ENCODE measurements at regions not wholly inside any gene's neighbourhood (a gene's known extent, or its start where the extent isn't known, plus 50 kb on each side); places are given as distances from the start of the nearest gene placed in this dataset.
A peak's percentile ranks its signal among the peaks of the same experiment; 100 is the strongest.
"Not testable (repeated sequence)": the region's sequence is repeated elsewhere in the genome, so short reads cannot be mapped to it uniquely, and the experiment has no call there.

GRCh38 chr6:166235666-166236292 is 68.1 kb upstream of the TBXT start:
- Mint-ChIP-seq H3K4me1 (peaks cover 31% of the 10 kb centered on the region), H3K9me3 (ENCODE audit: low read depth) (no peaks in the 10 kb centered on the region), H3K4me3 (no peak overlapping the region), H3K27ac (peak overlapping the region; percentile 41), H3K36me3 (no peaks in the 10 kb centered on the region), H3K27me3 (peaks cover 68% of the 10 kb centered on the region)
- CTCF ChIA-PET = interaction anchor here (0.6 to 1.4 kb wide), 10 partner anchors 9 to 153 kb away, joined by 3 to 12 read pairs (median 3); no protein-coding TSS in a partner anchor
- ATAC-seq (peak; percentile 11), DNase-seq (no peak)

GRCh38 chr6:166231181-166231580 is 63.5 kb upstream of the TBXT start:
- Mint-ChIP-seq H3K27me3 (peaks cover 61% of the 10 kb centered on the region), H3K4me1 (peaks cover 41% of the 10 kb centered on the region)
- not testable (repeated sequence) for H3K4me3 Mint-ChIP-seq; H3K9me3 Mint-ChIP-seq (ENCODE audit: low read depth); DNase-seq; H3K36me3 Mint-ChIP-seq; H3K27ac Mint-ChIP-seq; ATAC-seq
- CTCF ChIA-PET = interaction anchor here (0.7 to 1.1 kb wide), 2 partner anchors 33 to 181 kb away, joined by 4 read pairs; no protein-coding TSS in a partner anchor

DNA sequence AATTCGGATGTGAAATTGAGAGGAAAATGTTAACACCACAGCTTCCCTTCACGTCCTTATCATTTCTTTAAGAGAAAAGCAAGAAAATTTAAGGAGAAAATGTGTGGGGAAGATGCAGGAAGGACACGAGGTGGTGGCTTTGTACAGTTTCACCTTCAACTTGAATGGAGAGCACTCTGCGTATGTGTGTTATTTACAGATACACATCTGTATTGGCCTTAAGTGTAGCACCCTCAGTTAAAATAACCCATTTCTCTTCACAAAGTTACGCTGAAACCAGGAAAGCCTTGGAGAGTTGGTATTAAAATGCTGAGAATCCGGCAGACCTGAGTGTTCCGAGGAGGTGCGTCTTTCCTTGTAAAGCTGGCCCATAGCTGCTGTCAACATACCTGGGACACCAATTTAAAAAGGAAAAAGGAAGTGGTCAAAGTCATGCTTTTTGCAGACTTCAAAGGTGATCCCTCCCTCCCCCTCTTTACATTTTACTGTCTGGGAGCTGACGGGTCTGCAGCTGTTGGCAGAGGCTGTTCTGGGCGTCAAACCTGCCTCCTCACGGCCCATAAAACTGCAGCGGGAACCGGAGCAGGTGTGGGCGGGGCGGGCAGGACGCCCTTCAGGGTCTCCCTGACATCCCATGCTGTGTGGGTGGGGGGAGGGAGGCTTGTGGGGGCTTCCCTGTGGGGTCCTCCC is 61.3 kb upstream of the TBXT start:
- Mint-ChIP-seq H3K27me3 (peaks cover 69% of the 10 kb centered on the region), H3K9me3 (ENCODE audit: low read depth) (no peaks in the 10 kb centered on the region), H3K4me3 (no peak overlapping the region), H3K36me3 (no peaks in the 10 kb centered on the region), H3K27ac (no peak overlapping the region), H3K4me1 (peaks cover 29% of the 10 kb centered on the region)
- DNase-seq = no peak
- CTCF ChIA-PET = interaction anchor here (0.9 kb wide), 1 partner anchor 22 kb away, joined by 3 read pairs; no protein-coding TSS in a partner anchor
- no peak for ATAC-seq

- H3K4me3 Mint-ChIP-seq = no peak overlapping the region
- H3K27ac Mint-ChIP-seq = no peak overlapping the region
- H3K27me3 Mint-ChIP-seq = peaks cover 70% of the 10 kb centered on the region
- peaks cover 29% of the 10 kb centered on the region for H3K4me1 Mint-ChIP-seq
- ATAC-seq = no peak
- CTCF ChIA-PET = no interaction called here
- no peaks in the 10 kb centered on the region for H3K36me3 Mint-ChIP-seq
- DNase-seq = no peak
- no peaks in the 10 kb centered on the region for H3K9me3 Mint-ChIP-seq (ENCODE audit: low read depth)
These were observed 60.8 kb upstream of the TBXT start for GRCh38 chr6:166228425-166228824.

GRCh38 chr6:166223079-166223478 is 55.4 kb upstream of the TBXT start:
- Mint-ChIP-seq H3K4me1 (peaks cover 11% of the 10 kb centered on the region), H3K27ac (no peak overlapping the region), H3K36me3 (no peaks in the 10 kb centered on the region), H3K9me3 (ENCODE audit: low read depth) (no peaks in the 10 kb centered on the region), H3K27me3 (peaks cover 47% of the 10 kb centered on the region), H3K4me3 (no peak overlapping the region)
- DNase-seq (no peak), ATAC-seq (no peak)
- CTCF ChIA-PET = no interaction called here

DNA sequence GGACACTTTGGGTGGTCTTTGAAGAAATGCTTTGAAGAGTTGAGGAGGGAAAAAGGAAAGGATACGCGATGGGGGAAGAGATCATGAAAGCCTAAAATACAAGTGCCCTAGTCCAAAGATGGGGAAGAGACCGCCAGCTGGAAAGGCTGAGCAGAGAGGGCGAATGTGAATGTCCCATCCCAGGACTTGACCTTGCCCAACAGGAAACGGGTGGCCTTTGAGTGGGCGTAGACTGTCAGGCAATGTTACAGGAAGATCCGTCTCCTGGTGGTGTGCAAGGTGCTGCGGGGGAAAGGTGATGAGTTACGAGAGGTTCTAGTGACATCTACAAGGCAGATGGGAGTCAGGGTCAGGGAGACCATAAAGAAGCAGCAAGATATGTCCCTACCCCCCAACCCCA is 55.0 kb upstream of the TBXT start:
- no peak overlapping the region for H3K27ac Mint-ChIP-seq
- H3K4me3 Mint-ChIP-seq = no peak overlapping the region
- H3K4me1 Mint-ChIP-seq = peaks cover 11% of the 10 kb centered on the region
- H3K27me3 Mint-ChIP-seq = peaks cover 42% of the 10 kb centered on the region
- H3K9me3 Mint-ChIP-seq (ENCODE audit: low read depth) = no peaks in the 10 kb centered on the region
- CTCF ChIA-PET = no interaction called here
- H3K36me3 Mint-ChIP-seq = no peaks in the 10 kb centered on the region
- ATAC-seq = no peak
- no peak for DNase-seq

GRCh38 chr6:166221636-166222035 is 54.0 kb upstream of the TBXT start:
- H3K4me3 Mint-ChIP-seq = no peak overlapping the region
- H3K4me1 Mint-ChIP-seq = peaks cover 11% of the 10 kb centered on the region
- ATAC-seq (no peak), DNase-seq (no peak)
- no peak overlapping the region for H3K27ac Mint-ChIP-seq
- H3K36me3 Mint-ChIP-seq = no peaks in the 10 kb centered on the region
- CTCF ChIA-PET = no interaction called here
- H3K27me3 Mint-ChIP-seq = peaks cover 37% of the 10 kb centered on the region
- H3K9me3 Mint-ChIP-seq (ENCODE audit: low read depth) = no peaks in the 10 kb centered on the region

GRCh38 chr6:166221040-166221439 is 53.4 kb upstream of the TBXT start:
- peaks cover 11% of the 10 kb centered on the region for H3K4me1 Mint-ChIP-seq
- H3K27me3 Mint-ChIP-seq = peaks cover 33% of the 10 kb centered on the region
- no peak overlapping the region for H3K4me3 Mint-ChIP-seq
- CTCF ChIA-PET = no interaction called here
- H3K9me3 Mint-ChIP-seq (ENCODE audit: low read depth) = no peaks in the 10 kb centered on the region
- DNase-seq (peak; percentile 56), ATAC-seq (peak; percentile 61)
- H3K36me3 Mint-ChIP-seq = no peaks in the 10 kb centered on the region
- no peak overlapping the region for H3K27ac Mint-ChIP-seq

Measured in activated CD8-positive, alpha-beta memory T cell treated with anti-CD3 and anti-CD28 coated beads, Interleukin-2, amount 10 ng/mL, durations not matched to agents 7 days and 5 days (primary cell).